IMR-90 (cell line): ENCODE measurements at regions not wholly inside any gene's neighbourhood (a gene's known extent, or its start where the extent isn't known, plus 50 kb on each side); places are given as distances from the start of the nearest gene placed in this dataset.

Source experiments
- ATAC-seq: fragments of 200-7000 bp; cut with Tn5 transposase; 2 replicates; pipeline ENCODE4 v1.9.1; 2020; ENCODE audit warnings: low read depth, mild to moderate bottlenecking, moderate library complexity
- BruUV-seq: library from RNA; stranded (reverse); fragments of 400-500 nt; replicated peaks from 2 replicates; lab custom pipeline; 2021; lab: Mats Ljungman, UMichigan
- CTCF ChIA-PET: fragments of 300-600 bp; formaldehyde crosslinking; extraction: SDS; loops from one replicate; lab custom pipeline; 2021; ENCODE audit warnings: antibody characterized with exemption; lab: Yijun Ruan, JAX
- POLR2A ChIA-PET: fragments of 300-600 bp; sonication (Branson Sonifier 250); formaldehyde crosslinking; loops from one replicate; lab custom pipeline; 2022; ENCODE audit warnings: antibody characterized with exemption; ENCODE audit not compliant: unreplicated experiment; lab: Charles Lee
- DNase-seq: peaks from one replicate; pipeline ENCODE4 v3.0.0; 2013
- H2AFZ ChIP-seq: replicated peaks from 2 replicates; pipeline ENCODE3; 2013; ENCODE audit warnings: low read length, mild to moderate bottlenecking; ENCODE audit not compliant: poor library complexity
- H2AK5ac ChIP-seq: 2 replicates; pipeline ENCODE4 v1.6.1; 2013; ENCODE audit warnings: low read depth, low read length, inconsistent platforms
- H2AK9ac ChIP-seq: replicated peaks from 2 replicates; pipeline ENCODE3; 2013; ENCODE audit warnings: mild to moderate bottlenecking, low read depth, low read length, moderate library complexity; ENCODE audit not compliant: poor library complexity
- H2BK120ac ChIP-seq: 2 replicates; pipeline ENCODE4 v1.6.1; 2013; ENCODE audit warnings: low read depth, low read length, inconsistent platforms
- H2BK15ac ChIP-seq: 3 replicates; pipeline ENCODE4 v1.6.1; 2013; ENCODE audit warnings: low read depth, low read length, inconsistent platforms
- H2BK20ac ChIP-seq: 2 replicates; pipeline ENCODE4 v1.6.1; 2013; ENCODE audit warnings: low read depth, mild to moderate bottlenecking, inconsistent platforms, low read length, moderate library complexity
- H2BK5ac ChIP-seq: 2 replicates; pipeline ENCODE4 v1.6.1; 2013; ENCODE audit warnings: mild to moderate bottlenecking, low read depth, low read length, inconsistent platforms; ENCODE audit not compliant: poor library complexity, severe bottlenecking
- H3K14ac ChIP-seq: replicated peaks from 2 replicates; pipeline ENCODE4 v1.6.1; 2013; ENCODE audit warnings: low read depth, low read length, inconsistent platforms
- H3K18ac ChIP-seq: 2 replicates; pipeline ENCODE4 v1.6.1; 2013; ENCODE audit warnings: low read depth, low read length, control low read depth
- H3K23ac ChIP-seq: 2 replicates; pipeline ENCODE4 v1.6.1; 2013; ENCODE audit warnings: low read depth, low read length, inconsistent platforms
- H3K27ac ChIP-seq: 2 replicates; pipeline ENCODE4 v1.5.1; 2013; ENCODE audit warnings: mild to moderate bottlenecking, control low read depth, low read length; ENCODE audit not compliant: insufficient read depth
- H3K27me3 ChIP-seq: 2 replicates; pipeline ENCODE4 v1.6.1; 2013; ENCODE audit warnings: low read length; ENCODE audit not compliant: control insufficient read depth, insufficient read depth
- H3K36me3 ChIP-seq: 2 replicates; pipeline ENCODE4 v1.6.1; 2013; ENCODE audit warnings: low read length, mixed read lengths; ENCODE audit not compliant: control insufficient read depth, insufficient read depth
- H3K4ac ChIP-seq: 2 replicates; pipeline ENCODE4 v1.6.1; 2013; ENCODE audit warnings: low read depth, low read length, inconsistent platforms
- H3K4me1 ChIP-seq: 2 replicates; pipeline ENCODE4 v1.6.1; 2013; ENCODE audit warnings: low read length, mixed read lengths; ENCODE audit not compliant: control insufficient read depth, insufficient read depth
- H3K4me2 ChIP-seq: 2 replicates; pipeline ENCODE4 v1.6.1; 2013; ENCODE audit warnings: low read depth, mild to moderate bottlenecking, control low read depth, low read length, moderate library complexity
- H3K4me3 ChIP-seq: 2 replicates; pipeline ENCODE4 v1.5.1; 2013; ENCODE audit warnings: low read depth, mild to moderate bottlenecking, control low read depth, low read length, moderate library complexity; ENCODE audit not compliant: insufficient read depth
- H3K56ac ChIP-seq: 2 replicates; pipeline ENCODE4 v1.6.1; 2013; ENCODE audit warnings: low read length, inconsistent platforms; ENCODE audit not compliant: insufficient read depth; ENCODE audit errors: extremely low read depth
- H3K79me1 ChIP-seq, 2 experiments: 2 replicates each; pipeline ENCODE4 v1.6.1; 2013; ENCODE audit warnings: low read length in 2 of 2, inconsistent platforms in 1 of 2, low read depth in 1 of 2
- H3K9ac ChIP-seq: 2 replicates; pipeline ENCODE4 v1.6.1; 2013; ENCODE audit warnings: low read depth, low read length, control low read depth
- H3K9me1 ChIP-seq: 2 replicates; pipeline ENCODE4 v1.6.1; 2013; ENCODE audit warnings: low read length, inconsistent platforms; ENCODE audit not compliant: insufficient read depth
- H3K9me3 ChIP-seq: 2 replicates; pipeline ENCODE4 v1.6.1; 2013; ENCODE audit warnings: low read length; ENCODE audit not compliant: control insufficient read depth, insufficient read depth
- H4K20me1 ChIP-seq: 2 replicates; pipeline ENCODE4 v1.6.1; 2013; ENCODE audit warnings: low read length, inconsistent platforms; ENCODE audit not compliant: insufficient read depth
- H4K5ac ChIP-seq: 2 replicates; pipeline ENCODE4 v1.6.1; 2013; ENCODE audit warnings: mild to moderate bottlenecking, low read depth, low read length, control low read depth
- H4K8ac ChIP-seq, 2 experiments: 2 replicates each; pipeline ENCODE4 v1.6.1; 2013; ENCODE audit warnings: low read depth in 2 of 2, low read length in 2 of 2, control low read depth in 1 of 2, inconsistent platforms in 1 of 2
- H4K91ac ChIP-seq: 2 replicates; pipeline ENCODE4 v1.6.1; 2013; ENCODE audit warnings: low read depth, low read length, inconsistent platforms; ENCODE audit not compliant: insufficient read depth
- CHD1 ChIP-seq: IDR thresholded peaks from 2 replicates; pipeline ENCODE4 v1.6.1; 2012; ENCODE audit warnings: low read depth, low read length, improper control_type of control experiment
- WGBS, 2 experiments: methylation state at CpG; one replicate each; pipeline versions ENCODE4 v1.1.5 to v1.1.7; 2013; ENCODE audit warnings: missing lambda C conversion rate in 2 of 2; ENCODE audit not compliant: insufficient read length in 1 of 2; ENCODE audit errors: extremely low coverage in 2 of 2; 5-methylcytosine and 5-hydroxymethylcytosine counted together
- dilution Hi-C: fragments of 300-500 bp; cut with HindIII; formaldehyde crosslinking; loops from one replicate; pipeline ENCODE4 v1.14.3; 2018; ENCODE audit warnings: low sequenced_read_pairs; ENCODE audit not compliant: unreplicated experiment
- in situ Hi-C: fragments of 300-500 bp; cut with MboI; formaldehyde crosslinking; loops from 3 replicates; pipeline ENCODE4 v1.14.3; 2019; ENCODE audit warnings: low sequenced_read_pairs, inconsistent platforms, mixed read lengths
- intact Hi-C: fragments of 100-400 bp; cut with micrococcal nuclease; formaldehyde crosslinking; loops from 2 replicates; pipeline ENCODE4 v1.10.0; 2022

DNA sequence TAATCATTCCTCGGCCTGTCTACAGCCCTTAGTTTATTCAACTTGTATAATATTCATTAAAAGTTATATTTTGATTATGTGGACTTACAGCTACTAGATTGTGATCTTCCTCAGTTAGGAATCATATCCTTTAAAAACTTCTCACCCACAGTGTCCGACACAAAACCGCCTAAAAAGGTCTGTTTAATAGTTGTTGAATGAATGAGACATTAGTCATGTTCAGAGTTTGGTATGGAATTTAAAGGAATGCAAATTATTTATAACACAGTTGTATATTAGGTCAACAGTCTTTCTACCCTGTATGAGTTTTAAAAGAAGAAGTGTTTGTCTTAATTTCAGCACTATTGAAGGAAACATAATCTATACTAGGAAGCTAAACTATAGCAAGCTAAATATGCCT is 390.0 kb downstream of the ARL4A start:
- no peaks in the 10 kb centered on the region for H4K20me1 ChIP-seq
- no peak overlapping the region for H3K27ac ChIP-seq
- dilution Hi-C loops = no loop called here
- H4K5ac ChIP-seq = 0 out of 2 replicates have a peak overlapping the region, but pooled peaks have one; percentile 7
- DNase-seq = peak; percentile 47
- in situ Hi-C loops = no loop called here
- TF ChIP-seq CHD1 = no peak
- H3K79me1 ChIP-seq = no peaks in the 10 kb centered on the region
- intact Hi-C loops = loop anchor here (5.0 kb wide), 1 partner anchor 40 kb away; no protein-coding TSS in a partner anchor
- BruUV-seq = no TSS peak
- no peak overlapping the region for H3K23ac ChIP-seq
- H2BK15ac ChIP-seq = no peak overlapping the region; the same call in 2 of the 3 replicates
- H3K9me1 ChIP-seq = no peaks in the 10 kb centered on the region
- no peak overlapping the region for H3K18ac ChIP-seq
- no peak overlapping the region for H3K4me3 ChIP-seq
- peak overlapping the region; percentile 85; the same call in 1 of the 2 replicates for H3K4me2 ChIP-seq
- WGBS, 2 experiments = no CpG with 5 or more reads among the region's 3 CpGs
- H3K27me3 ChIP-seq = no peaks in the 10 kb centered on the region
- POLR2A ChIA-PET = no interaction called here
- peak; percentile 95 for ATAC-seq
- H4K91ac ChIP-seq = no peak overlapping the region
- H2AK5ac ChIP-seq = no peak overlapping the region
- H3K36me3 ChIP-seq = no peaks in the 10 kb centered on the region
- no peak overlapping the region for H2AFZ ChIP-seq
- H3K4ac ChIP-seq = no peak overlapping the region
- peak overlapping the region; percentile 50; the same call in 1 of the 2 replicates for H2BK20ac ChIP-seq
- H3K14ac ChIP-seq = no peak overlapping the region
- peak overlapping the region; percentile 35; the same call in 1 of the 2 replicates for H2BK120ac ChIP-seq
- CTCF ChIA-PET = interaction anchor here (1.0 kb wide), 1 partner anchor 18 kb away, joined by 4 read pairs; no protein-coding TSS in a partner anchor
- H2BK5ac ChIP-seq = peak overlapping the region; percentile 79
- peaks cover 5% of the 10 kb centered on the region for H3K4me1 ChIP-seq
- H3K9me3 ChIP-seq = no peaks in the 10 kb centered on the region
- no peak overlapping the region; the same call in 1 of the 2 replicates for H3K9ac ChIP-seq
- no peak overlapping the region for H2AK9ac ChIP-seq
- peak overlapping the region; percentile 28 to 41; a peak in 1 of 4 replicates for H4K8ac ChIP-seq
- no peak overlapping the region for H3K56ac ChIP-seq
